Trophoblast cell (in vitro differentiated cells and primary cell): ENCODE measurements at regions not wholly inside any gene's neighbourhood (a gene's known extent, or its start where the extent isn't known, plus 50 kb on each side); places are given as distances from the start of the nearest gene placed in this dataset.

Source experiments
- DNase-seq, 2 donors: peaks; one replicate each; pipeline ENCODE4 v3.0.0-alpha.2; 2016
- H2AFZ ChIP-seq: 2 replicates; pipeline ENCODE4 v1.6.1; 2013; ENCODE audit warnings: low read length, moderate library complexity, mild to moderate bottlenecking; ENCODE audit not compliant: insufficient read depth, poor library complexity
- H2AK5ac ChIP-seq: 2 replicates; pipeline ENCODE4 v1.6.1; 2013; ENCODE audit warnings: mild to moderate bottlenecking, low read length
- H2BK120ac ChIP-seq: 2 replicates; pipeline ENCODE4 v1.6.1; 2013; ENCODE audit warnings: low read length, mild to moderate bottlenecking, moderate library complexity; ENCODE audit not compliant: insufficient read depth, poor library complexity
- H2BK12ac ChIP-seq: 2 replicates; pipeline ENCODE4 v1.6.1; 2013; ENCODE audit warnings: mild to moderate bottlenecking, low read length, moderate library complexity
- H2BK5ac ChIP-seq: 2 replicates; pipeline ENCODE4 v1.6.1; 2013; ENCODE audit warnings: low read length, low read depth, moderate library complexity, mild to moderate bottlenecking; ENCODE audit not compliant: poor library complexity
- H3K14ac ChIP-seq: 2 replicates; pipeline ENCODE4 v1.6.1; 2013; ENCODE audit warnings: mild to moderate bottlenecking, low read length
- H3K18ac ChIP-seq: 2 replicates; pipeline ENCODE4 v1.6.1; 2013; ENCODE audit warnings: mild to moderate bottlenecking, low read length
- H3K23ac ChIP-seq: 2 replicates; pipeline ENCODE4 v1.6.1; 2013; ENCODE audit warnings: low read length
- H3K27ac ChIP-seq: 2 replicates; pipeline ENCODE4 v1.5.1; 2013; ENCODE audit warnings: low read depth, mild to moderate bottlenecking, inconsistent platforms, low read length, moderate library complexity
- H3K27me3 ChIP-seq: 2 replicates; pipeline ENCODE4 v1.6.1; 2013; ENCODE audit warnings: inconsistent platforms, mild to moderate bottlenecking, low read length, moderate library complexity; ENCODE audit not compliant: insufficient read depth
- H3K36me3 ChIP-seq, 2 experiments: 1 replicate in 1 of 2; 2 replicates in 1 of 2; pipeline ENCODE4 v1.6.1; 2013; ENCODE audit warnings: low read length in 2 of 2, mild to moderate bottlenecking in 2 of 2, moderate library complexity in 1 of 2; ENCODE audit not compliant: insufficient read depth in 2 of 2, control insufficient read depth in 1 of 2
- H3K4ac ChIP-seq: 2 replicates; pipeline ENCODE4 v1.6.1; 2013; ENCODE audit warnings: low read depth, mild to moderate bottlenecking, low read length, moderate library complexity
- H3K4me1 ChIP-seq, 2 experiments: 1 replicate in 1 of 2; 2 replicates in 1 of 2; pipeline ENCODE4 v1.6.1; 2013; ENCODE audit warnings: low read length in 2 of 2, mild to moderate bottlenecking in 2 of 2, moderate library complexity in 1 of 2; ENCODE audit not compliant: insufficient read depth in 2 of 2, control insufficient read depth in 1 of 2
- H3K4me2 ChIP-seq: 2 replicates; pipeline ENCODE4 v1.6.1; 2013; ENCODE audit warnings: inconsistent platforms, mild to moderate bottlenecking, low read length, moderate library complexity
- H3K4me3 ChIP-seq: 2 replicates; pipeline ENCODE4 v1.5.1; 2013; ENCODE audit warnings: mild to moderate bottlenecking, low read depth, low read length, inconsistent platforms
- H3K79me1 ChIP-seq: one replicate; pipeline ENCODE4 v1.6.1; 2013; ENCODE audit warnings: low read length
- H3K79me2 ChIP-seq: 2 replicates; pipeline ENCODE4 v1.6.1; 2013; ENCODE audit warnings: low read length, mild to moderate bottlenecking; ENCODE audit not compliant: control insufficient read depth, insufficient read depth, poor library complexity
- H3K9ac ChIP-seq: 2 replicates; pipeline ENCODE4 v1.6.1; 2013; ENCODE audit warnings: mild to moderate bottlenecking, low read length
- H3K9me3 ChIP-seq: 2 replicates; pipeline ENCODE4 v1.6.1; 2013; ENCODE audit warnings: low read depth, mild to moderate bottlenecking, control low read depth, inconsistent platforms, low read length; ENCODE audit not compliant: insufficient read depth
- H4K12ac ChIP-seq: 2 replicates; pipeline ENCODE4 v1.6.1; 2013; ENCODE audit warnings: low read depth, mild to moderate bottlenecking, low read length, moderate library complexity
- H4K8ac ChIP-seq: 2 replicates; pipeline ENCODE4 v1.6.1; 2013; ENCODE audit warnings: low read depth, mild to moderate bottlenecking, low read length, moderate library complexity
- H4K91ac ChIP-seq: one replicate; pipeline ENCODE4 v1.6.1; 2013; ENCODE audit warnings: low read depth, mild to moderate bottlenecking, low read length, moderate library complexity
- WGBS: extraction: QIAGEN DNeasy Blood & Tissue Kit; methylation state at CpG from one replicate; pipeline ENCODE4 v1.1.7; 2013; ENCODE audit warnings: missing lambda C conversion rate; ENCODE audit not compliant: insufficient read length, insufficient coverage; ENCODE audit errors: extremely low coverage; 5-methylcytosine and 5-hydroxymethylcytosine counted together

- Histone ChIP-seq H2BK5ac (no peak overlapping the region), H3K9me3 (no peaks in the 10 kb centered on the region), H3K4ac (no peak overlapping the region), H3K4me3 (no peak overlapping the region), H4K8ac (no peak overlapping the region), H3K79me1 (no peaks in the 10 kb centered on the region), H3K4me1 (no peaks in the 10 kb centered on the region), H3K18ac (no peak overlapping the region), H2BK120ac (no peak overlapping the region), H3K14ac (no peak overlapping the region), H3K27me3 (no peaks in the 10 kb centered on the region), H3K9ac (no peak overlapping the region), H2AFZ (no peak overlapping the region), H4K91ac (no peak overlapping the region), H3K79me2 (no peaks in the 10 kb centered on the region), H3K23ac (no peak overlapping the region), H3K36me3 (no peaks in the 10 kb centered on the region), H2BK12ac (no peak overlapping the region), H4K12ac (no peak overlapping the region), H3K27ac (no peak overlapping the region), H2AK5ac (no peak overlapping the region), H3K4me2 (no peak overlapping the region)
- no peak for DNase-seq
Observed at GRCh38 chr1:90522432-90522831, 194.7 kb downstream of the BARHL2 start.

GRCh38 chr1:90513956-90514355 lies 203.1 kb downstream of the BARHL2 start:
- Histone ChIP-seq H2BK12ac (no peak overlapping the region), H3K14ac (no peak overlapping the region), H3K27ac (no peak overlapping the region), H3K9ac (no peak overlapping the region), H3K4me1 (no peaks in the 10 kb centered on the region), H3K79me1 (no peaks in the 10 kb centered on the region), H2BK120ac (no peak overlapping the region), H2AFZ (no peak overlapping the region), H4K91ac (no peak overlapping the region), H3K4ac (no peak overlapping the region), H3K4me2 (no peak overlapping the region), H4K8ac (no peak overlapping the region), H3K4me3 (no peak overlapping the region), H3K9me3 (peaks cover 2% of the 10 kb centered on the region), H4K12ac (no peak overlapping the region), H2BK5ac (no peak overlapping the region), H3K23ac (no peak overlapping the region), H3K36me3 (no peaks in the 10 kb centered on the region), H3K27me3 (no peaks in the 10 kb centered on the region), H2AK5ac (no peak overlapping the region), H3K79me2 (no peaks in the 10 kb centered on the region), H3K18ac (no peak overlapping the region)
- no CpG with 5 or more reads among the region's 5 CpGs for WGBS
- no peak for DNase-seq

GRCh38 chr1:90512441-90512840 lies 204.7 kb downstream of the BARHL2 start:
- WGBS = no CpG with 5 or more reads among the region's 3 CpGs
- Histone ChIP-seq H3K36me3 (no peaks in the 10 kb centered on the region), H3K4me1 (no peaks in the 10 kb centered on the region)

DNA sequence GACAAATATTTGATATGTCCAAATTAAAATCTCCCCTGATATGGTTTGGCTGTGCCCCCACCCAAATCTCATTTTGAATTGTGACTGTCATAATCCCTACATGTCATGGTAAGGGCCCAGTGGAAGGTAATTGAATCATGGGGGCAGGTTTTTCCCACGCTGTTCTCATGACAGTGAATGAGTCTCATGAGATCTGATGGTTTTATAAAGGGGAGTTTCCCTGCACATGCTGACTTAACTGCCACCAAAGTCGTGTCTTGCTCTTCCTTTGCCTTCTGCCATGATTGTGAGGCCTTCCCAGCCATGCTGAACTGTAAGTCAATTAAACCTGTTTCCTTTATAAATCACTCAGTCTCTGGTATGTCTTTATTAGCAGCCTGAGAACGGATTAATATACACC lies 207.0 kb downstream of the BARHL2 start:
- H3K9me3 ChIP-seq = peaks cover 2% of the 10 kb centered on the region
- H3K4me3 ChIP-seq = no peak overlapping the region
- no peak overlapping the region for H3K27ac ChIP-seq
- H3K9ac ChIP-seq = no peak overlapping the region
- H3K79me2 ChIP-seq = no peaks in the 10 kb centered on the region
- H3K4ac ChIP-seq = no peak overlapping the region
- no CpG with 5 or more reads among the region's 3 CpGs for WGBS
- no peak overlapping the region for H3K4me2 ChIP-seq
- H4K91ac ChIP-seq = no peak overlapping the region
- H3K79me1 ChIP-seq = no peaks in the 10 kb centered on the region
- H3K4me1 ChIP-seq = no peaks in the 10 kb centered on the region
- H2BK5ac ChIP-seq = no peak overlapping the region
- no peak for DNase-seq
- no peak overlapping the region for H3K18ac ChIP-seq
- H3K36me3 ChIP-seq = no peaks in the 10 kb centered on the region
- no peak overlapping the region for H2AK5ac ChIP-seq
- no peak overlapping the region for H3K14ac ChIP-seq
- H2BK12ac ChIP-seq = no peak overlapping the region
- H3K23ac ChIP-seq = no peak overlapping the region
- no peak overlapping the region for H2BK120ac ChIP-seq
- H3K27me3 ChIP-seq = no peaks in the 10 kb centered on the region
- H2AFZ ChIP-seq = no peak overlapping the region
- no peak overlapping the region for H4K8ac ChIP-seq
- no peak overlapping the region for H4K12ac ChIP-seq

More at GRCh38 chr1:90512441-90512840, 204.7 kb downstream of the BARHL2 start:
- H3K4me2 ChIP-seq = no peak overlapping the region
- no peak overlapping the region for H4K8ac ChIP-seq
- no peak overlapping the region for H4K12ac ChIP-seq
- H3K14ac ChIP-seq = no peak overlapping the region
- no peak overlapping the region for H3K9ac ChIP-seq
- H2BK120ac ChIP-seq = no peak overlapping the region
- no peaks in the 10 kb centered on the region for H3K79me2 ChIP-seq
- H3K18ac ChIP-seq = no peak overlapping the region
- no peaks in the 10 kb centered on the region for H3K79me1 ChIP-seq
- no peak for DNase-seq
- H3K23ac ChIP-seq = no peak overlapping the region
- H2AK5ac ChIP-seq = no peak overlapping the region
- H3K4ac ChIP-seq = no peak overlapping the region
- H2BK12ac ChIP-seq = no peak overlapping the region
- H3K9me3 ChIP-seq = peaks cover 2% of the 10 kb centered on the region
- H2AFZ ChIP-seq = no peak overlapping the region
- no peak overlapping the region for H4K91ac ChIP-seq
- H3K27me3 ChIP-seq = no peaks in the 10 kb centered on the region
- H3K4me3 ChIP-seq = no peak overlapping the region
- no peak overlapping the region for H3K27ac ChIP-seq
- no peak overlapping the region for H2BK5ac ChIP-seq
